GM12874 (cell line): ENCODE measurements at regions not wholly inside any gene's neighbourhood (a gene's known extent, or its start where the extent isn't known, plus 50 kb on each side); places are given as distances from the start of the nearest gene placed in this dataset.

Experiments used
- CTCF ChIP-seq: IDR thresholded peaks from 2 replicates; pipeline ENCODE4 v1.5.1; 2011; ENCODE audit warnings: low read depth, mild to moderate bottlenecking, control low read depth, low read length, moderate library complexity; ENCODE audit not compliant: insufficient read depth

- TF ChIP-seq CTCF, result no peak
Observed at GRCh38 chr13:30078059-30078458, 227.6 kb upstream of the UBL3 start.

DNA sequence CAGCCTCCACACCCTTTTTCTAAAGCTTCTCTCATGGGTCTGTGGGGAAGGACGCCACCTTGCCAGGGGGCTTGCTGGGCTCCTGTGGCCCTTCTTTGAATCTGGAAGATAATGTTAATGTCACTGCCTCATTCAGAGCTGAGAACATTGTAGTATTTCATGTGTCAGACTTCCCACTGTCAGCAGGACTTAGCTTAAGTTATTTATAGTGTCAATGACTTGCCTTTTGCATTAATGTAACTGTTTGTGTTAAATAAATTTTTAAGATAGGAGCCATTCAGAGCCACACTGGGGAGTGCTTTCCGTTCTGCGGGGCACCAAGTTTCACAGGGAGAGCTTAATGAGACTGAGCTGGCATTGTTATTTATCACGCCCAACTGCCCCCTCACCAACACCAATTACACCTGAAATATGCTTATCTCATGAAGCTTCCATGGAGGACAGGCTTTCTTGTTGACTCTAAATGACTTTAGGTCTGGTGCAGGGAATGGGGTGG lies 226.9 kb upstream of the UBL3 start:
- TF ChIP-seq CTCF, result no peak

- no peak for TF ChIP-seq CTCF
Observed at GRCh38 chr13:30074955-30075614, 224.7 kb upstream of the UBL3 start.

DNA sequence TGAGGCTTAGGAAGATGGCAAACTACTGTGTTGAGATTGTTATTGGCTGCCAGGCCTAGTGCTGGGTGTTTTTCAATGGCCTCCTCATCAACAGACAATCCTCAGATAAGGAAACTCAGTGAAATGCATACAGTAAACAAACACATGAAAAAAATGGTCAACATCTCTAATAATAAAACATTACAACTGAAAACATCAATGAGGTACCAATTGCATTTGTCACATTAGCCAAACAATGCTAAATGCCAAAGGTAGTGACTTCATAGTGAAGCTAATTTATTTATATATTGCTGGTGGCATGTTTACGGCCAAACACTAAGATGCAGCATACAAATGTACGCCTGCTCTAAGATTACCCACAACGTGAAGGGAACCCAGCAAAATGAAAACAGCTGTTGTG lies 224.0 kb upstream of the UBL3 start:
- no peak for TF ChIP-seq CTCF

DNA sequence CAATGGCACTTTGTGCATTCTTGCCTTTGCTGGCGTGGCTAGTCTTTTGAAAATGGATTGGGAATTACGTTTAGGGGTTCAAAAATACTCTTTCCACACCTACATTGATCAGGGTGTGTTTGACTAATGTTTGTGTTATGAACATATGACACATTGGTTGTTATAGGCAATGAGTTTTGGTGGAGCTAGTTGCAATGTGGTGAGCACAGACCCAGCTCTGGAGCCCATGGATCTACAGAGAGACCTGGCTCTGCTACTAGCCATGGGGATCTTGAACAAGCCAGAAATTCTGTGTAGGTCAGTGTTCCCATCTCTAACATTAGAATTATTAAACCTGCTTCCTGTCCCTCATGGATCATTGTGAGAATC lies 222.4 kb upstream of the UBL3 start:
- no peak for TF ChIP-seq CTCF

GRCh38 chr13:30071969-30072817 lies 221.8 kb upstream of the UBL3 start:
- no peak for TF ChIP-seq CTCF

- no peak for TF ChIP-seq CTCF
Observed at GRCh38 chr13:30065181-30065580, 214.8 kb upstream of the UBL3 start.
